GM18861 (cell line): ENCODE measurements at regions not wholly inside any gene's neighbourhood (a gene's known extent, or its start where the extent isn't known, plus 50 kb on each side); places are given as distances from the start of the nearest gene placed in this dataset.

Source experiments
- ATAC-seq: cut with Tn5 transposase; IDR thresholded peaks from one replicate; pipeline ENCODE4 v1.9.1; 2021; ENCODE audit not compliant: unreplicated experiment

GRCh38 chr3:44076221-44076829 is 165.4 kb upstream of the TOPAZ1 start:
- no peak for ATAC-seq

DNA sequence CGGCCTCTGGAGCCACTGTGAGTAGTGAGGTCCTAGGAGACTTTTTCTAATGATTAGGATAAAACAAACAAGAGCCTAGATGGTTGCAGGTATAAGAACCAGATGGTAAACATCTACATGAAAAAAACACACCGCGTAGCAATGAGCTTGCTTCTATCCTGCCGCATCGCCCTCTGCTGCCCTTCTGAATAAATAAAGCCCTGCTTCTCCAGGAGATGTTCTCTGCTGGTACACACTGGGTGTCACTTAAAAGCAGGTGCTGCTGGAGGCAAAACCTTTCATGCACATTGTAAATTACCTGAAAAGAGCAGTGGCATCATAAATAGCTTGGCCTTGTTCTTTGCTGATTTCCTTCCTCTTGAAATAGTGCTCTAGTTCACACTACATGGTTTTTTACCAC is 164.4 kb upstream of the TOPAZ1 start:
- ATAC-seq = no peak

DNA sequence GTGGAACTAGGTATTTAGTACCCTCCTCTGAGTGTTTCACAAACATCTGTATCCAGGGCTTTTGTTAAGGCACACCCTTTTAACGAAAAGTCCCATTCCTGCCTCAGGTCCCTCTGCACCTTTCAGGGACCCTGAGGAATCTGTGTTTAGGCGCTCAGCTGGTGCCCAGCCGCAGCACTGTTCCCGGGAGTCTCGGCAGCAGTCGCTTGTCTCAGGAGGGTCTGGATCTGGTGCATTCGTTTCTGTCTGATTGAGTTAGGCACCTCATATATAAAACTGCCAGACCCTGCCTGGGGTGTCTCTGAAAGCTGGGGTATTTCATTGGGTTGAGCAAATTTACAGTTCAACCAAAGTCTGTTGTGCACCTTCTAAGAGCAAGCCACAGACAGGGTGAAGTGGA is 162.8 kb upstream of the TOPAZ1 start:
- ATAC-seq = no peak

GRCh38 chr3:44079916-44080315 is 161.8 kb upstream of the TOPAZ1 start:
- no peak for ATAC-seq

DNA sequence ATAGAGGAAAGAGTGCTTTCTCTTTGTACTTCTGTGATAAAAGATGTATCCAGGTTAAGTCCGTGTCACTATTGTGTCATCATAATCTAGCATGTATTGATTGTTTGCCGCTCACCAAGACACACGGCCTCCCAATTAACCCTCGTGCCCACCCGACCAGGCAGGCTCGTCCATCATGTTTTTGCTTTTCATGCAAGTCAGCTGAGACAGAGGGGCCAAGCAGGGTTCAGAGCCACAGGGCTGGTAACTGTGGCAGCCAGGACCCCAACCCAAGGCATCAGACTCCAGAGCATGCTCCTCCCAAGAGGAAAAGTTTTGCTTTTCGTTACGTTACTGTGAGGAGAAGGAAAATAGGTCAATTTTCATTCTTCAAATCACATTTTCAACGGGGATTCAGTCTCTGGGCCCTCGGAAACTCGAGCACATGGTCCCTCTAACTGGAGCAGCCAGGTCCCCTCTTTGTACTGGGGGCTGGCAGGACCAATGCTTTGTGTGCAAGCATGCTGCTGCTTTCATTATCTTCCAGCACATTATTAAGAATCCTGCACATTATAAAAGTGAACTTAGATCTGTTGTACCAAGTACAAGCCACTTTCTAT is 161.1 kb upstream of the TOPAZ1 start:
- ATAC-seq = no peak

DNA sequence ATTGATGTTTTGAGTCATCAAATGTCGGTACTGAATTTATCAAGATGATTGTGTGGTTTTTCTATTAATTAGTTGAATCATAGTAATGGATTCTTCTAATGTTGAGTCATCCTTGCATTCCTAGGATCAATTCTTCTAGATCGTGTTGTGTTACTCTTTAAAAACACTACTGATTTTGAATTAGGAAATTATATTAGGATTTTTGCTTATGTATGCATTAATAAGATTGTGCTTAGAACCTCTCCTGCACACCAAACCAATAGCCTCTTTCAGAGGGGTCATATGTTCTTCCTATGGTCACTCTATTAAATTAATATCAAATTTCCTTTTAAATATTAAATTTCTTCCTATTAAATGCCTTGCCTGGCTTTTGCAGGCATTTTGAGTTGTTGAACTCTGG is 151.7 kb upstream of the TOPAZ1 start:
- no peak for ATAC-seq

DNA sequence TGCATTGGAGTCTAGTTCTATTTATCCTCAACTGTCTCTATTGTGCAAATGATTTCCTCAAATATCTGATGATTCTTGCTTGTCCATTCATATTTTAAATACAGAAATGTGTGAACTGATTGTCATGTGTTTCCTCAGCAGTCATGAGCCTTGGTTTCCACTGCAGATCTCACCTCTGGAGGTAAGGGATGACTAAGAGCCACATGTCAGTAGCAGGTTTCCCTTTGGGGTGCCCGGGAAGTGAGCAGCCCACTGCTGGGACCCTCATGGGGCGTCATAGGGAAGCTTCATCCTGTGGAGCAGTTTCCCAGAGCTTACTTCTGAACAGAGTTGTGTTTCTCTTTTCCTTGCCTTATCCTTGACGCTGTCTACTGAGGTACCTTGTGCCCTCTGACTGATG is 149.2 kb upstream of the TOPAZ1 start:
- no peak for ATAC-seq

DNA sequence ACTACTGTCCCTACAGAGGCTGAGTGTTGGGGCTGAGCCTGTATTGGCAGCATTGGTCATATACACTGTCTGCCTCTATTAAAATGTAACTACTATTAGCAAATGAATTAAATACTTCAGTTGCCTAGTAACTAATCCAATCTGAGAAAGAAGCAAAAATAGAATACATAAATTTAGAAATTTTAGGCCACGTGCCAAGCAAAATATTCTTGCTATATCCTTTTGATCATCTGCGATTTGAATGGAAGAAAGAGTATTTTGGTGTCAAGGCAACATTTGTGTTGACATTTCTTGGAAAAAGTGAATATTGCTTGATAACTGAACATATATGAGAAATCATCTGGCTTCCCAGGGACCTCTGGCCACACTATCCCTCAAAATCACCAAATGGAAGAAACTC is 148.2 kb upstream of the TOPAZ1 start:
- ATAC-seq = no peak

GRCh38 chr3:44098656-44099415 is 142.8 kb upstream of the TOPAZ1 start:
- ATAC-seq = no peak

- ATAC-seq = no peak
Observed at GRCh38 chr3:44099566-44100297, 142.0 kb upstream of the TOPAZ1 start.

- ATAC-seq = no peak
Observed at GRCh38 chr3:44100298-44100695, 141.4 kb upstream of the TOPAZ1 start.

GRCh38 chr3:44104043-44104442 is 137.6 kb upstream of the TOPAZ1 start:
- ATAC-seq = no peak

DNA sequence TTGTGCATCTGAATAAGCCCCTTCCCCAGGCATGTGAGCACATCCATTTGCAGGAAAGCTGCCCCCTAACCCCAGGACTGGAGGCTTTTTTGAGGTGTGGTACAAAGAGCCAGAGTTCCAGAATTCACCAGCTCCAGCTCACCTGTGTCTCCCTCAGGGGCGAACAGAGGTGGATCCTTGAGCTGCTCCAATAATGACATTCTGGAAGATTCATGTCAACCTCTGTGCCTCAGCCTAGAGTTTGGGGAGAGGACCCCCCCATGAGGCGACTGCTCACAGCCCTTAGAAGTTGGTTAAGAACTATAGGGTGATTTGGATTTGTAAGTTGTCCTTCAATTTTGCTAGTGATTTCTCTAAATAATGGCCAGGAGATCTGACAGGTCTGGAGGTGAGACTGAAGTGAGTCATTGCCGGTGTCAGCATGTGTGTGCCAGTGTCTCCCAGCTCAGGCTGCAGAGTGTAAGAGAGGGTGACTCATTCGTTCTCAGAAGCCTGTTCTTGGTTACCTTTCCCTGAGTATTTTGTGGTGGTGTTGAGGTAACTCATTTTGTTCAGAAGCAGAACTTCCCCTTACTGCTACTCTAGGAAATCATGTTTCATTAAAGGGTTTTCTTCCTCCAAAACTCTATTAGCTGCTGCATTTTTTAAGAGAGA is 136.9 kb upstream of the TOPAZ1 start:
- ATAC-seq = peak; percentile 95

DNA sequence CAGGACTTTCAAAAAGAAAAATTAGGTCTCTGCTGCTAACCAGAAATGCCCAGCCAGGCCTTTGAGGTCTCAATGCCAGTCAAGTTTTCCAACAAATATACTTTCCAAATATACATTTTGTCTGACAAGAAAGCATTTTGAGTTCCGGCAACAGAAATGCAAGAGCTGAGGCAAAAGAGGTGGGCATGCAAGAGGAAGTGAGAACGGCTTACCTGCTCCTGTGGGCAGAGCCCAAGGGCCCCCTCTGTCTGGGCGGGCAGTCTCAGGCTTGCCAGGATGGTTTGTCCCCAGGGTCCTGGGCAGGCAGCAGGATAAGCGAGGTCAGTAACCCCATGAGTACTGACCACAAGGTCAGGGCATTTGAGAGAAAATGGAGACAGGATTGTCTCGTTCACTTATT is 136.1 kb upstream of the TOPAZ1 start:
- ATAC-seq = no peak

DNA sequence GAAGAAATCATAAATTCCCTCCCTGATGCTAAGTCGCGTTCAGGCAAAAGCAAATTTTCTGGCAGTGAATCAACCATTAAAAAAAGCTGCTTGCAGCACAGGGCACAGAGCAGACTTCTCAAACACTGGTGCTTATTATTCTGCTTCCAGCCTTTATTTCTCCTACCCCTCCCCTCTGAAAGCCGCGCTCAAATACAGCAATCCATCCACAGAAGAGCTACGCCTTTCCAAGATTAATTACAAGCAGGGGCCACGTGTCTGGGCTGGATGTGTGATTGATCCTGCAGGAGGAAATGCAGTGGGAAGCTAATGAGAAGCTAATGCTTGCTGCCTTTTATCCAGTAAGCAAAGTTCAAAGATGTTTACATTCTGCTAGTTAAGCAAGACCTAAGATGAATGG is 134.9 kb upstream of the TOPAZ1 start:
- no peak for ATAC-seq

- ATAC-seq = no peak
Observed at GRCh38 chr3:44108481-44108880, 133.2 kb upstream of the TOPAZ1 start.

GRCh38 chr3:44109771-44110361 is 131.8 kb upstream of the TOPAZ1 start:
- ATAC-seq = no peak

- no peak for ATAC-seq
Observed at GRCh38 chr3:44110648-44111047, 131.0 kb upstream of the TOPAZ1 start.

DNA sequence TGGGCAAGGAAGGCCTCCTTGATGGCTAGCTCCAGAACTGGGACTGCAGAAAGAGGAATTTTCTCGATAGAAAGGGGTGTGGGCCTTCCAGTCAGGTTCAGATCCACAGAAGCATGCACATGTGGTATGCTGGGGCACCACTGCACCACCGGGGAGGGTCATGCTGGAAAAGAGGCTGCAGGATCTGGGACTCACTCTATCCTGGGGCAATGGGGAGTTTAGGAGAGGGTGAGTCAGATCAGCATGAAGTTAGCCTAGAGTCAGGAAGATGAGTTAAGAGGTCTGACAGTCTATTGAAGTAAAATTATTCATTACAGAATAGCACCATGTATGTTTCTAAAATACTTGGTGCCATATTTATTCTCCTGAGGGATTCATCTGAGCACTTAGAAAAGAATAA is 130.2 kb upstream of the TOPAZ1 start:
- ATAC-seq = no peak

- ATAC-seq = no peak
Observed at GRCh38 chr3:44114142-44114541, 127.5 kb upstream of the TOPAZ1 start.

DNA sequence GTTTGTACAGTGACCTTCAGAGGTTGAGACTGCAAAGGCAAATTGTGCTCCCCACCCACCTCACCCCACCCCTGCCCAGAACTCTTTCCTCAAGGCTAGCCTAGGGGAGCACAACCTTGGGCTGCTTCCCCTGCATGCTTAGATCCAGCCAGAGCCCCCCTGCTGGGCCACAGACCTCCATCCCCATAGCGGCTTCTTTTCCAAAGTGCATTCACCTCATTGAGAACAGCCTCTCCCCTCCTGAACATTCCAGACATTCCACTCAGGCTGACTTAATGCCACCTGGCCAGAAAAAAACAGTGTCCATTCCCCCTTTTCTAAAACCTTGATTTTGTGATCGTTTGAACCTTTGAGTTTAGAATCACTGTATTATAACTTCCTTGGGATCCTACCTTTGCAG is 124.4 kb upstream of the TOPAZ1 start:
- ATAC-seq = no peak
